A673 (cell line): ENCODE measurements at regions not wholly inside any gene's neighbourhood (a gene's known extent, or its start where the extent isn't known, plus 50 kb on each side); places are given as distances from the start of the nearest gene placed in this dataset.

Source experiments
- BruUV-seq: library from RNA; stranded (reverse); fragments of 400-500 nt; replicated peaks from 2 replicates; lab custom pipeline; 2021; lab: Mats Ljungman, UMichigan
- CTCF ChIA-PET: fragments of 300-600 bp; sonication (Branson Sonifier 250); formaldehyde crosslinking; loops from one replicate; lab custom pipeline; 2022; ENCODE audit warnings: antibody characterized with exemption; lab: Charles Lee
- POLR2A ChIA-PET: fragments of 300-600 bp; sonication (Branson Sonifier 250); formaldehyde crosslinking; loops from one replicate; lab custom pipeline; 2022; ENCODE audit warnings: antibody characterized with exemption; ENCODE audit not compliant: low non-redundant PET; lab: Charles Lee
- DNase-seq: peaks from one replicate; pipeline ENCODE4 v3.0.0-alpha.2; 2015; ENCODE audit warnings: low spot score
- H3K27ac ChIP-seq: fragments of 200-600 bp; sonication (generic); 2 replicates; pipeline ENCODE4 v1.5.1; 2016; ENCODE audit warnings: mixed run types, low read depth, mild to moderate bottlenecking, mixed read lengths, antibody characterized with exemption, low read length; ENCODE audit not compliant: poor library complexity, severe bottlenecking
- H3K27me3 ChIP-seq: fragments of 200-600 bp; sonication (generic); replicated peaks from 2 replicates; pipeline ENCODE4 v1.6.1; 2017; ENCODE audit warnings: mixed run types, low read depth, mild to moderate bottlenecking, mixed read lengths, antibody characterized with exemption, low read length; ENCODE audit not compliant: insufficient read depth, poor library complexity
- H3K36me3 ChIP-seq: fragments of 200-600 bp; sonication (generic); 2 replicates; pipeline ENCODE4 v1.6.1; 2016; ENCODE audit warnings: mixed run types, mild to moderate bottlenecking, mixed read lengths, antibody characterized with exemption, low read length; ENCODE audit not compliant: insufficient read depth, poor library complexity, severe bottlenecking
- H3K4me1 ChIP-seq: fragments of 200-600 bp; sonication (generic); 2 replicates; pipeline ENCODE4 v1.6.1; 2017; ENCODE audit warnings: mixed run types, mild to moderate bottlenecking, mixed read lengths, antibody characterized with exemption, low read length; ENCODE audit not compliant: insufficient read depth, poor library complexity, severe bottlenecking
- H3K4me3 ChIP-seq: fragments of 200-600 bp; sonication (generic); 2 replicates; pipeline ENCODE4 v1.5.1; 2016; ENCODE audit warnings: low read depth, mixed run types, mild to moderate bottlenecking, mixed read lengths, low read length; ENCODE audit not compliant: poor library complexity, severe bottlenecking
- H3K9me3 ChIP-seq: fragments of 200-600 bp; sonication (generic); 2 replicates; pipeline ENCODE4 v1.6.1; 2016; ENCODE audit warnings: mixed run types, low read depth, mild to moderate bottlenecking, mixed read lengths, antibody characterized with exemption, low read length; ENCODE audit not compliant: poor library complexity, severe bottlenecking
- CTCF ChIP-seq: fragments of 300-800, 200-600 bp; sonication (generic); conservative IDR thresholded peaks from 2 replicates; pipeline ENCODE4 v1.5.1; 2017; ENCODE audit warnings: low read depth, mild to moderate bottlenecking, antibody characterized with exemption, low read length, moderate library complexity, mixed read lengths
- EZH2 ChIP-seq: fragments of 200-600 bp; sonication (generic); IDR thresholded peaks from 2 replicates; pipeline ENCODE4 v1.6.1; 2017; ENCODE audit warnings: borderline replicate concordance, low read depth, mild to moderate bottlenecking, mixed read lengths, antibody characterized with exemption, low read length; ENCODE audit not compliant: poor library complexity, severe bottlenecking
- intact Hi-C: fragments of 100-400 bp; cut with micrococcal nuclease; formaldehyde crosslinking; loops from one replicate; pipeline ENCODE4 v1.10.0; 2022; ENCODE audit not compliant: unreplicated experiment

GRCh38 chr1:242877229-242877628 is 352.7 kb upstream of the PLD5 start:
- H3K4me1 ChIP-seq = peaks cover 25% of the 10 kb centered on the region
- intact Hi-C loops = loop anchor here (10.0 kb wide), 2 partner anchors 402 to 652 kb away; no protein-coding TSS in a partner anchor
- H3K36me3 ChIP-seq = no peaks in the 10 kb centered on the region
- no TSS peak for BruUV-seq
- H3K9me3 ChIP-seq = no peaks in the 10 kb centered on the region
- TF ChIP-seq EZH2 = no peak
- TF ChIP-seq CTCF = no peak
- no peak for DNase-seq
- no peak overlapping the region for H3K4me3 ChIP-seq
- no peaks in the 10 kb centered on the region for H3K27me3 ChIP-seq
- CTCF ChIA-PET = no interaction called here
- POLR2A ChIA-PET = no interaction called here
- H3K27ac ChIP-seq = no peak overlapping the region

GRCh38 chr1:242876030-242876429 is 351.5 kb upstream of the PLD5 start:
- Histone ChIP-seq H3K27ac (no peak overlapping the region), H3K4me1 (peaks cover 29% of the 10 kb centered on the region), H3K4me3 (no peak overlapping the region), H3K27me3 (no peaks in the 10 kb centered on the region), H3K9me3 (no peaks in the 10 kb centered on the region), H3K36me3 (no peaks in the 10 kb centered on the region)
- ChIA-PET CTCF (no interaction called here), POLR2A (no interaction called here)
- TF ChIP-seq EZH2 = no peak
- TF ChIP-seq CTCF = no peak
- intact Hi-C loops = loop anchor here (10.0 kb wide), 2 partner anchors 401 to 651 kb away; no protein-coding TSS in a partner anchor
- no TSS peak for BruUV-seq
- DNase-seq = no peak

GRCh38 chr1:242873661-242874060 is 349.2 kb upstream of the PLD5 start:
- CTCF ChIA-PET = no interaction called here
- TF ChIP-seq CTCF = no peak
- TF ChIP-seq EZH2 = no peak
- no peak overlapping the region for H3K4me3 ChIP-seq
- POLR2A ChIA-PET = no interaction called here
- no peaks in the 10 kb centered on the region for H3K27me3 ChIP-seq
- intact Hi-C loops = loop anchor here (2.0 to 10.0 kb wide), 4 partner anchors 63 to 1321 kb away; no protein-coding TSS in a partner anchor
- no peak for DNase-seq
- BruUV-seq = no TSS peak
- H3K4me1 ChIP-seq = peaks cover 36% of the 10 kb centered on the region
- H3K36me3 ChIP-seq = no peaks in the 10 kb centered on the region
- no peaks in the 10 kb centered on the region for H3K9me3 ChIP-seq
- H3K27ac ChIP-seq = peak overlapping the region; percentile 96
